SHP77 (cell line): ENCODE measurements at regions not wholly inside any gene's neighbourhood (a gene's known extent, or its start where the extent isn't known, plus 50 kb on each side); places are given as distances from the start of the nearest gene placed in this dataset.
"Not testable (repeated sequence)": the region's sequence is repeated elsewhere in the genome, so short reads cannot be mapped to it uniquely, and the experiment has no call there.

Experiments
- DNase-seq, 2 experiments: peaks; one replicate each; lab custom pipeline; 2025; lab: John Stamatoyannopoulos, UW

GRCh38 chr2:89797320-89798038 lies 1106.0 kb downstream of the RPIA start:
- DNase-seq = no peak

DNA sequence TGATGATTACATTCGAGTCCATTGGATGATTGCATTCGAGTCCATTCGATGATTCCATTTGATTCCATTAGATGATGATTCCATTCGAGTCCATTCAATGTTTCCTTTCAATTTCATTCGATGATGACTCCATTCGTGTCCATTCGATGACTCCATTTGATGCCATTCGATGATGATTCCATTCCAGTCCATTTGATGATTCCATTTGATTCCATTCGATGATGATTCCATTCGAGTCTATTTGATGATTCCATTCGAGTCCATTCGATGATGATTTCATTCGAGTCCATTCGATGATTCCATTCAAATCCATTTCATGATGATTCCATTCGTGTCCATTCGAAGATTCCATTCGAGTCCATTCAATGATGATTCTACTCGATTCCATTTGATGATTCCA lies 1109.7 kb downstream of the RPIA start:
- DNase-seq = not testable (repeated sequence)

GRCh38 chr2:89806363-89806762 lies 1114.9 kb downstream of the RPIA start:
- not testable (repeated sequence) for DNase-seq

DNA sequence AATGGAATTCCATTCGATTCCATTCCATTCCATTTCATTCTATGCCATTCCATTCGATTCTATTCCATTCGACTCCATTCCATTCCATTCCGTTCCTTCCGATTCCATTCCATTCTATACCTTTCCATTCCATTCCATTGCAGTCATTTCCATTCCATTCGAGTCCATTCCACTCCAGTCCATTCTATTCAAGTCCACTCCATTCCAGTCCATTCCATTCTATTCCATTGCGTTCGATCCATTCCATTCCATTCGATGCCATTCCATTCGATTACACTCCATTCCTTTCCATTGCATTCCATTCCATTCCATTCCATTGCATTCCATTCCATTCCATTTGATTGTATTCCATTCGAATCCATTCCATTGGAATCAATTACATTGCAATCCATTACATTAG lies 1119.8 kb downstream of the RPIA start:
- DNase-seq = no peak

GRCh38 chr2:89811910-89812309 lies 1120.4 kb downstream of the RPIA start:
- not testable (repeated sequence) for DNase-seq

DNA sequence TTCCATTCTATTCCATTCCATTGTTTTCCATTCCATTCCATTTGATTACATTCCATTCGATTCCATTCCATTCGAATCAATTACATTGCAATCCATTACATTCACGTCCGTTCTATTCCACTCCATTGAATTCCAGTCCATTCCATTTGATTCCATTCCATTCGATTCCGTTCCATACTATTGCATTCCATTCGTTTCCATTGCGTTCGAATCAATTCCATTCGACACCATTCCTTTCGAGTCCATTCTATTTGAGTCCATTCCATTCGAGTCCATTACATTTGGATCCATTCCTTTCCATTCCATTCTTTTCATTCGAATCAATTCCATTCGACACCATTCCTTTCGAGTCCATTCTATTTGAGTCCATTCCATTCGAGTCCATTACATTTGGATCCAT lies 1122.9 kb downstream of the RPIA start:
- not testable (repeated sequence) for DNase-seq

- no peak for DNase-seq
These were observed 1127.4 kb downstream of the RPIA start for GRCh38 chr2:89818873-89819272.

DNA sequence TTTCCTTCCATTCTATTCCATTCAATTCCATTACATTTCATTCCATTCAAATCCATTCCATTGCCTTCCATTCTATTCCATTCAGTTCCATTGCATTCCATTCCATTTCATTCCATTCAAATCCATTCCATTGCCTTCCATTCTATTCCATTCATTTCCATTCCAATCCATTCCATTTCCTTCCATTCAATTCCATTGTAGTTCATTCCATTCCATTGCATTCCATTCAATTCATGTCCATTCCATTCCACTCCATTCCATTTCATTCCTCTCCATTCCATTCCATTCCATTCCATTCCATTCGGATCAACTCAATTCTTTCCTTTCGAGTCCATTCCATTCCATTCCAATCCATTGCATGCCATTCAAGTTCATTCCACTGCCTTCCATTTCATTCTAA lies 1128.3 kb downstream of the RPIA start:
- DNase-seq = no peak

DNA sequence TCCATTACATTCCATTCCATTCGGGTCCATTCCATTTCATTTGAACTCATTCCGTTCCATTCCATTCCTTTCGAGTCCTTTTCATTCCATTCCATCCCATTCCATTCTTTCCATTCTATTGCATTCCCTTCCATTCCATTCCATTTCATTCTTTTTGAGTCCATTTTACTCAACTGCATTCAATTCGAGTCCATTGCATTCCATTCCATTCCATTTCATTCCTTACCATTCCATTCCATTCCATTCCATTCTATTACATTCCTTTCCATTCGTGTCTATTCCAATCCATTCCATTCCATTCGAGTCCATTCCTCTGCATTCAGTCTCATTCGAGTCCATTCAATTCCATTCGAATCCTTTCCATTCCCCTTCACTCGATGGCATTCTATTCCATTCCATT lies 1128.8 kb downstream of the RPIA start:
- no peak for DNase-seq

DNA sequence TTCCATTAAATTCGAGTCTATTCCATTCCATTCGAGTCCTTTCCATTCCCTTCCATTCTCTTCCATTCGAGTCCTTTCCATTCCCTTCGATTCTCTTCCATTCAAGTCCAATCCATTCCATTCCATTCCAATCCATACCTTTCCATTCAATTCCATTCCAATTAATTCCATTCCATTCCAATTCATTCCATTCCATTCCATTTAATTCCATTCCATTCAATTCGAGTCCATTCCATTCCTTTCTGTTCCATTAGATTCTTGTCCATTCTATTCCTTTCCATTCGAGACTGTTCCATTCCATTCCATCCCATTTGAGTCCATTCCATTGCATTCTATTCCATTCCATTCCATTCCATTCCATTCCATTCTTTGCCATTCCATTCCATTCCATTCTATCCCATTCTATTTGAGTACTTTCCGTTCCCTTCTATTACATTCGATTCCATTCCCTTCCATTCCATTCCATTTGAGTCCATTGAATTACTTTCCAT lies 1130.0 kb downstream of the RPIA start:
- no peak for DNase-seq

DNA sequence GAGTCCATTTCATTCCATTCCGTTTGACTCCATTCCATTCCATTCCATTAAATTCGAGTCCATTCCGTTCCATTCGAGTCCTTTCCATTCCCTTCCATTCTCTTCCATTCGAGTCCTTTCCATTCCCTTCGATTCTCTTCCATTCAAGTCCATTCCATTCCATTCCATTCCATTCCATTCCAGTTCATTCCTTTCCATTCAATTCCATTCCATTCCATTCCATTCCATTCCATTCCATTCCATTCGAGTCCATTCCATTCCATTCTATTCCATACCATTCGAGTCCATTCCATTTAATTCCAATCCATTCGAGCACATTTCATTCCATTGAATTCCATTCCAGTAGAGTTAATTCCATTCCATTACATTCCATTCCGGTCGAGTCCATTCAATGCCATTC lies 1130.9 kb downstream of the RPIA start:
- not testable (repeated sequence) for DNase-seq

- no peak for DNase-seq
These were observed 1132.1 kb downstream of the RPIA start for GRCh38 chr2:89823556-89823955.

GRCh38 chr2:89825034-89825433 lies 1133.6 kb downstream of the RPIA start:
- DNase-seq = no peak

- not testable (repeated sequence) for DNase-seq
These were observed 1135.3 kb downstream of the RPIA start for GRCh38 chr2:89826741-89827140.

- not testable (repeated sequence) for DNase-seq
These were observed 1136.4 kb downstream of the RPIA start for GRCh38 chr2:89827829-89828228.

- DNase-seq = not testable (repeated sequence)
These were observed 1136.9 kb downstream of the RPIA start for GRCh38 chr2:89828416-89828815.

DNA sequence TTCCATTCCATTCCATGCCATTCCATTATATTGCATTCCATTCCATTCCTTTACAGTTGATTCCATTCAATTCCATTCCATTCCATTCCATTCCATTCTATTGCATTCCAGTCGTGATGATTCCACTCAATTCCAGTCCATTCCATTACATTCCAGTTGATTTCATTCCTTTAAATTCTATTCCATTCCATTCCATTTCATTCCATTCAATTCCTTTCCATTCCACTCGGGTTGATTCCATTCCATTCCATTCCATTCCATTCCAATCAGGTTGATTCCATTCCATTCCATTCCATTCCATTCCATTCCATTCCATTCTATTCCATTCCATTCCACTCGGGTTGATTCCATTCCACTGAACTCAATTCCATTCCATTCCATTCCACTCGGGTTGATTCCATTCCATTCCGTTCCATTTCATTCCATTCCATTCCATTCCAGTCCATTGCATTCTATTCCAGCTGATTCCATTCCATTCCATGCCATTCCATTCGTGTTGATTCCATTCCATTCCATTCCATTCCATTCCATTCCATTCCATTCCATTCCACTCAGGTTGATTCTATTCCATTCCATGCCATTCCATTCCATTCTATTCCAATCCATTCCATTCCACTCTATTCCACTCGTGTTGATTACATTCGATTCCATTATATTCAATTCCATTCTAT lies 1137.6 kb downstream of the RPIA start:
- DNase-seq = not testable (repeated sequence)

- no peak for DNase-seq
These were observed 1138.4 kb downstream of the RPIA start for GRCh38 chr2:89829828-89830227.

DNA sequence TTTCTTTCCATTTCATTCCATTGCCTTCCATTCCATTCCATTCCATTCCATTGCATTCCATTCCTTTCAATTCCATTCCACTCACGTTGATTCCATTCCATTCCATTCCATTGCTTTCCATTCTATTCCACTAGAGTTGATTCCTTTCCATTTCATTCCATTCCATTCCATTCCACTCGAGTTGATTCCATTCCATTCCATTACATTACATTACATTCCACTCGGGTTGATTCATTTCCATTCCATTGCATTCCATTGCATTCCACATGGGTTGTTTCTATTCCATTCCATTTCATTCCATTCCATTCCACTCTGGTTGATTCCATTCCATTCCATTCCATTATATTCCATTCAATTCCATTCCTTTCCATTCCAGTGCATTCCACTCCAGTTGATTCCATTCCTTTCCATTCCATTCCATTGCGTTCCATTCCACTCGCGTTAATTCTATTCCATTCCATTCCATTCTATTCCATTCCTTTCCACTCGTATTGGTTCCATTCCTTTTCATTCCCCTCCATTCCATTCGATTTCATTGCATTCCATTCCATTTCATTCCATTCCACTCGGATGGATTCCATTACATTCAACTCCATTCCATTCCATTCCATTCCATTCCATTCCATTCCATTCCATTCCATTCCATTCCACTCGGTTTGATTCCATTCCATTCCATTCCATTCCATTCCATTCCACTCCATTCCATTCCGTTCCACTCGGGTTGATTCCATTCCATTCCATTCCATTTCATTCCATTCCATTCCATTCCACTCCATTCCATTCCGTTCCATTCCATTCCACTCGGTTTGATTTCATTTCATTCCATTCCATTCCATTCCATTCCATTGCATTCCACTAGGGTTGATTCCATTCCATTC lies 1139.1 kb downstream of the RPIA start:
- not testable (repeated sequence) for DNase-seq

DNA sequence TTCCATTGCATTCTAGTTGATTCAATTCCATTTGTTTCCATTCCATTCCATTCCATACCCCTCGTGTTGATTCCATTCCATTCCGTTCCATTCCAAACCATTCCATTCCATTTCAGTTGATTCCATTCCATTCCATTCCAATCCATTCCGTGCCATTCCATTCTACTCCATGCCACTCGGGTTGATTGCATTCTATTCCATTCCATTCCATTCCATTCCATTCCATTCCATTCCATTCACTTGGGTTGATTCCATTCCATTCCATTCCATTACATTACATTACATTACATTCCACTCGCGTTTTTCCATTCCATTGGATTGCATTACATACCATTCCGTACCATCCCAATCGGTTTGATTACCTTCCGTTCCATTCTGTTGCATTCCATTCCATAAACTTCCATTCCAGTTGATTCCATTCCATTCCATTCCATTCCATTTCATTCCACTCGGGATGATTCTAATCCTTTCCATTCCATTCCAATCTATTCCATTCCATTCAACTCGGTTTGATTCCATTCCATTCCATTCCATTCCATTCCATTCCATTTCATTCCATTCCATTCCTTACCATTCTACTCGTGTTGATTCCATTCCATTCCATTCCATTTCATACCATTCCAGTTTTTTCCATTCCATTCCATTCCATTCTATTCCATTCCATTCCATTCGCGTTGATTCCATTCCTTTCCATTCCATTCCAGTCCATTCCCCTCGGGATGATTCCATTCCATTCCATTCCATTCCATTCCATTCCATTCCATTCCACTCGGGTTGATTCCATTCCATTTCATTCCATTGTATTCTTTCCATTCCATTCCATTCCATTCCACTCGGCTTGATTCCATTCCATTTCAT lies 1140.4 kb downstream of the RPIA start:
- no peak for DNase-seq

- DNase-seq = no peak
These were observed 1141.8 kb downstream of the RPIA start for GRCh38 chr2:89833116-89833779.
